ENCODE measurements at regions not wholly inside any gene's neighbourhood (a gene's known extent, or its start where the extent isn't known, plus 50 kb on each side); places are given as distances from the start of the nearest gene placed in this dataset.

GRCh38 chr2:147156970-147157369, 687.9 kb upstream of the ACVR2A start:
- no peaks in the 10 kb centered on the region for H4K20me1 ChIP-seq (replicated peaks; ENCODE audit: insufficient read depth)
- H3K36me3 ChIP-seq (ENCODE audit: insufficient read depth), result no peaks in the 10 kb centered on the region
- no peaks in the 10 kb centered on the region for H3K27me3 ChIP-seq (ENCODE audit: insufficient read depth)
- H3K4me1 ChIP-seq (ENCODE audit: insufficient read depth), result no peaks in the 10 kb centered on the region
- H3K9me2 ChIP-seq (ENCODE audit: insufficient read depth), result no peaks in the 10 kb centered on the region
- Mint-ChIP-seq H3K36me3 (ENCODE audit: low read depth) (peaks cover 9% of the 10 kb centered on the region; the same call in 2 of the 3 replicates), H3K27me3 (ENCODE audit: insufficient read depth, low read depth, poor library complexity) (no peaks in the 10 kb centered on the region), H3K27ac (no peak overlapping the region), H3K4me3 (no peak overlapping the region), H3K9me3 (peaks cover 12% of the 10 kb centered on the region), H3K4me1 (no peaks in the 10 kb centered on the region)
- TF ChIP-seq JUNB (IDR thresholded peaks at IDR 0.05; ENCODE audit: unreplicated experiment), result no peak
- TF ChIP-seq, protein P1, sequence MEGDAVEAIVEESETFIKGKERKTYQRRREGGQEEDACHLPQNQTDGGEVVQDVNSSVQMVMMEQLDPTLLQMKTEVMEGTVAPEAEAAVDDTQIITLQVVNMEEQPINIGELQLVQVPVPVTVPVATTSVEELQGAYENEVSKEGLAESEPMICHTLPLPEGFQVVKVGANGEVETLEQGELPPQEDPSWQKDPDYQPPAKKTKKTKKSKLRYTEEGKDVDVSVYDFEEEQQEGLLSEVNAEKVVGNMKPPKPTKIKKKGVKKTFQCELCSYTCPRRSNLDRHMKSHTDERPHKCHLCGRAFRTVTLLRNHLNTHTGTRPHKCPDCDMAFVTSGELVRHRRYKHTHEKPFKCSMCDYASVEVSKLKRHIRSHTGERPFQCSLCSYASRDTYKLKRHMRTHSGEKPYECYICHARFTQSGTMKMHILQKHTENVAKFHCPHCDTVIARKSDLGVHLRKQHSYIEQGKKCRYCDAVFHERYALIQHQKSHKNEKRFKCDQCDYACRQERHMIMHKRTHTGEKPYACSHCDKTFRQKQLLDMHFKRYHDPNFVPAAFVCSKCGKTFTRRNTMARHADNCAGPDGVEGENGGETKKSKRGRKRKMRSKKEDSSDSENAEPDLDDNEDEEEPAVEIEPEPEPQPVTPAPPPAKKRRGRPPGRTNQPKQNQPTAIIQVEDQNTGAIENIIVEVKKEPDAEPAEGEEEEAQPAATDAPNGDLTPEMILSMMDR (conservative IDR thresholded peaks at IDR 0.05; ENCODE audit: low read depth in 2 of 2), result no peak
- TF ChIP-seq, protein P2, sequence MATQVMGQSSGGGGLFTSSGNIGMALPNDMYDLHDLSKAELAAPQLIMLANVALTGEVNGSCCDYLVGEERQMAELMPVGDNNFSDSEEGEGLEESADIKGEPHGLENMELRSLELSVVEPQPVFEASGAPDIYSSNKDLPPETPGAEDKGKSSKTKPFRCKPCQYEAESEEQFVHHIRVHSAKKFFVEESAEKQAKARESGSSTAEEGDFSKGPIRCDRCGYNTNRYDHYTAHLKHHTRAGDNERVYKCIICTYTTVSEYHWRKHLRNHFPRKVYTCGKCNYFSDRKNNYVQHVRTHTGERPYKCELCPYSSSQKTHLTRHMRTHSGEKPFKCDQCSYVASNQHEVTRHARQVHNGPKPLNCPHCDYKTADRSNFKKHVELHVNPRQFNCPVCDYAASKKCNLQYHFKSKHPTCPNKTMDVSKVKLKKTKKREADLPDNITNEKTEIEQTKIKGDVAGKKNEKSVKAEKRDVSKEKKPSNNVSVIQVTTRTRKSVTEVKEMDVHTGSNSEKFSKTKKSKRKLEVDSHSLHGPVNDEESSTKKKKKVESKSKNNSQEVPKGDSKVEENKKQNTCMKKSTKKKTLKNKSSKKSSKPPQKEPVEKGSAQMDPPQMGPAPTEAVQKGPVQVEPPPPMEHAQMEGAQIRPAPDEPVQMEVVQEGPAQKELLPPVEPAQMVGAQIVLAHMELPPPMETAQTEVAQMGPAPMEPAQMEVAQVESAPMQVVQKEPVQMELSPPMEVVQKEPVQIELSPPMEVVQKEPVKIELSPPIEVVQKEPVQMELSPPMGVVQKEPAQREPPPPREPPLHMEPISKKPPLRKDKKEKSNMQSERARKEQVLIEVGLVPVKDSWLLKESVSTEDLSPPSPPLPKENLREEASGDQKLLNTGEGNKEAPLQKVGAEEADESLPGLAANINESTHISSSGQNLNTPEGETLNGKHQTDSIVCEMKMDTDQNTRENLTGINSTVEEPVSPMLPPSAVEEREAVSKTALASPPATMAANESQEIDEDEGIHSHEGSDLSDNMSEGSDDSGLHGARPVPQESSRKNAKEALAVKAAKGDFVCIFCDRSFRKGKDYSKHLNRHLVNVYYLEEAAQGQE (IDR thresholded peaks at IDR 0.05; ENCODE audit: unreplicated experiment), result no peak
- TF ChIP-seq POLR2AphosphoS5 (IDR thresholded peaks at IDR 0.05; ENCODE audit: low read depth), result no peak
- TF ChIP-seq ZNF331 (CRISPR knock-in tag; IDR thresholded peaks at IDR 0.05; ENCODE audit: low read depth), result no peak
- TF ChIP-seq EZH2phosphoT487 (IDR thresholded peaks at IDR 0.05; ENCODE audit: unreplicated experiment), result no peak
- TF ChIP-seq, protein P3, sequence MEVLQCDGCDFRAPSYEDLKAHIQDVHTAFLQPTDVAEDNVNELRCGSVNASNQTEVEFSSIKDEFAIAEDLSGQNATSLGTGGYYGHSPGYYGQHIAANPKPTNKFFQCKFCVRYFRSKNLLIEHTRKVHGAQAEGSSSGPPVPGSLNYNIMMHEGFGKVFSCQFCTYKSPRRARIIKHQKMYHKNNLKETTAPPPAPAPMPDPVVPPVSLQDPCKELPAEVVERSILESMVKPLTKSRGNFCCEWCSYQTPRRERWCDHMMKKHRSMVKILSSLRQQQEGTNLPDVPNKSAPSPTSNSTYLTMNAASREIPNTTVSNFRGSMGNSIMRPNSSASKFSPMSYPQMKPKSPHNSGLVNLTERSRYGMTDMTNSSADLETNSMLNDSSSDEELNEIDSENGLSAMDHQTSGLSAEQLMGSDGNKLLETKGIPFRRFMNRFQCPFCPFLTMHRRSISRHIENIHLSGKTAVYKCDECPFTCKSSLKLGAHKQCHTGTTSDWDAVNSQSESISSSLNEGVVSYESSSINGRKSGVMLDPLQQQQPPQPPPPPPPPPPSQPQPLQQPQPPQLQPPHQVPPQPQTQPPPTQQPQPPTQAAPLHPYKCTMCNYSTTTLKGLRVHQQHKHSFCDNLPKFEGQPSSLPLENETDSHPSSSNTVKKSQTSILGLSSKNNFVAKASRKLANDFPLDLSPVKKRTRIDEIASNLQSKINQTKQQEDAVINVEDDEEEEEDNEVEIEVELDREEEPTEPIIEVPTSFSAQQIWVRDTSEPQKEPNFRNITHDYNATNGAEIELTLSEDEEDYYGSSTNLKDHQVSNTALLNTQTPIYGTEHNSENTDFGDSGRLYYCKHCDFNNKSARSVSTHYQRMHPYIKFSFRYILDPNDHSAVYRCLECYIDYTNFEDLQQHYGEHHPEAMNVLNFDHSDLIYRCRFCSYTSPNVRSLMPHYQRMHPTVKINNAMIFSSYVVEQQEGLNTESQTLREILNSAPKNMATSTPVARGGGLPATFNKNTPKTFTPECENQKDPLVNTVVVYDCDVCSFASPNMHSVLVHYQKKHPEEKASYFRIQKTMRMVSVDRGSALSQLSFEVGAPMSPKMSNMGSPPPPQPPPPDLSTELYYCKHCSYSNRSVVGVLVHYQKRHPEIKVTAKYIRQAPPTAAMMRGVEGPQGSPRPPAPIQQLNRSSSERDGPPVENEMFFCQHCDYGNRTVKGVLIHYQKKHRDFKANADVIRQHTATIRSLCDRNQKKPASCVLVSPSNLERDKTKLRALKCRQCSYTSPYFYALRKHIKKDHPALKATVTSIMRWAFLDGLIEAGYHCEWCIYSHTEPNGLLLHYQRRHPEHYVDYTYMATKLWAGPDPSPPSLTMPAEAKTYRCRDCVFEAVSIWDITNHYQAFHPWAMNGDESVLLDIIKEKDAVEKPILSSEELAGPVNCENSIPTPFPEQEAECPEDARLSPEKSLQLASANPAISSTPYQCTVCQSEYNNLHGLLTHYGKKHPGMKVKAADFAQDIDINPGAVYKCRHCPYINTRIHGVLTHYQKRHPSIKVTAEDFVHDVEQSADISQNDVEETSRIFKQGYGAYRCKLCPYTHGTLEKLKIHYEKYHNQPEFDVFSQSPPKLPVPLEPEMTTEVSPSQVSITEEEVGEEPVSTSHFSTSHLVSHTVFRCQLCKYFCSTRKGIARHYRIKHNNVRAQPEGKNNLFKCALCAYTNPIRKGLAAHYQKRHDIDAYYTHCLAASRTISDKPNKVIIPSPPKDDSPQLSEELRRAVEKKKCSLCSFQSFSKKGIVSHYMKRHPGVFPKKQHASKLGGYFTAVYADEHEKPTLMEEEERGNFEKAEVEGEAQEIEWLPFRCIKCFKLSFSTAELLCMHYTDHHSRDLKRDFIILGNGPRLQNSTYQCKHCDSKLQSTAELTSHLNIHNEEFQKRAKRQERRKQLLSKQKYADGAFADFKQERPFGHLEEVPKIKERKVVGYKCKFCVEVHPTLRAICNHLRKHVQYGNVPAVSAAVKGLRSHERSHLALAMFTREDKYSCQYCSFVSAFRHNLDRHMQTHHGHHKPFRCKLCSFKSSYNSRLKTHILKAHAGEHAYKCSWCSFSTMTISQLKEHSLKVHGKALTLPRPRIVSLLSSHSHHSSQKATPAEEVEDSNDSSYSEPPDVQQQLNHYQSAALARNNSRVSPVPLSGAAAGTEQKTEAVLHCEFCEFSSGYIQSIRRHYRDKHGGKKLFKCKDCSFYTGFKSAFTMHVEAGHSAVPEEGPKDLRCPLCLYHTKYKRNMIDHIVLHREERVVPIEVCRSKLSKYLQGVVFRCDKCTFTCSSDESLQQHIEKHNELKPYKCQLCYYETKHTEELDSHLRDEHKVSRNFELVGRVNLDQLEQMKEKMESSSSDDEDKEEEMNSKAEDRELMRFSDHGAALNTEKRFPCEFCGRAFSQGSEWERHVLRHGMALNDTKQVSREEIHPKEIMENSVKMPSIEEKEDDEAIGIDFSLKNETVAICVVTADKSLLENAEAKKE (CRISPR knock-in tag; IDR thresholded peaks at IDR 0.05), result no peak
- TF ChIP-seq ZNF114 (CRISPR knock-in tag; IDR thresholded peaks at IDR 0.05), result no peak
- no peak for TF ChIP-seq STAT1 (IDR thresholded peaks at IDR 0.05; ENCODE audit: unreplicated experiment)
- no peak for TF ChIP-seq CREB1 (CRISPR knock-in tag; IDR thresholded peaks at IDR 0.05; ENCODE audit: low read depth)
- TF ChIP-seq, protein P4, sequence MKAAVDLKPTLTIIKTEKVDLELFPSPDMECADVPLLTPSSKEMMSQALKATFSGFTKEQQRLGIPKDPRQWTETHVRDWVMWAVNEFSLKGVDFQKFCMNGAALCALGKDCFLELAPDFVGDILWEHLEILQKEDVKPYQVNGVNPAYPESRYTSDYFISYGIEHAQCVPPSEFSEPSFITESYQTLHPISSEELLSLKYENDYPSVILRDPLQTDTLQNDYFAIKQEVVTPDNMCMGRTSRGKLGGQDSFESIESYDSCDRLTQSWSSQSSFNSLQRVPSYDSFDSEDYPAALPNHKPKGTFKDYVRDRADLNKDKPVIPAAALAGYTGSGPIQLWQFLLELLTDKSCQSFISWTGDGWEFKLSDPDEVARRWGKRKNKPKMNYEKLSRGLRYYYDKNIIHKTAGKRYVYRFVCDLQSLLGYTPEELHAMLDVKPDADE (IDR thresholded peaks at IDR 0.05), result no peak
- TF ChIP-seq NANOG (IDR thresholded peaks at IDR 0.05; ENCODE audit: borderline replicate concordance), result no peak
- no peak for TF ChIP-seq EZH2 (IDR thresholded peaks at IDR 0.05; ENCODE audit: low read depth, unreplicated experiment)
- H3K4me3 ChIP-seq, result no peak overlapping the region
- no peak overlapping the region for H3K4me2 ChIP-seq
- H3K27ac ChIP-seq (ENCODE audit: low read depth), result no peak overlapping the region
- no peaks in the 10 kb centered on the region for H3F3A ChIP-seq (replicated peaks; ENCODE audit: low read depth)
- ATAC-seq, result no peak
- H3K79me2 ChIP-seq (replicated peaks; ENCODE audit: insufficient read depth), result no peaks in the 10 kb centered on the region
- no peak for DNase-seq (ENCODE audit: low spot score)
- no peak overlapping the region for H2AFZ ChIP-seq

Measured in GM23338 (cell line).